ENCODE measurements at regions not wholly inside any gene's neighbourhood (a gene's known extent, or its start where the extent isn't known, plus 50 kb on each side); places are given as distances from the start of the nearest gene placed in this dataset.

DNA sequence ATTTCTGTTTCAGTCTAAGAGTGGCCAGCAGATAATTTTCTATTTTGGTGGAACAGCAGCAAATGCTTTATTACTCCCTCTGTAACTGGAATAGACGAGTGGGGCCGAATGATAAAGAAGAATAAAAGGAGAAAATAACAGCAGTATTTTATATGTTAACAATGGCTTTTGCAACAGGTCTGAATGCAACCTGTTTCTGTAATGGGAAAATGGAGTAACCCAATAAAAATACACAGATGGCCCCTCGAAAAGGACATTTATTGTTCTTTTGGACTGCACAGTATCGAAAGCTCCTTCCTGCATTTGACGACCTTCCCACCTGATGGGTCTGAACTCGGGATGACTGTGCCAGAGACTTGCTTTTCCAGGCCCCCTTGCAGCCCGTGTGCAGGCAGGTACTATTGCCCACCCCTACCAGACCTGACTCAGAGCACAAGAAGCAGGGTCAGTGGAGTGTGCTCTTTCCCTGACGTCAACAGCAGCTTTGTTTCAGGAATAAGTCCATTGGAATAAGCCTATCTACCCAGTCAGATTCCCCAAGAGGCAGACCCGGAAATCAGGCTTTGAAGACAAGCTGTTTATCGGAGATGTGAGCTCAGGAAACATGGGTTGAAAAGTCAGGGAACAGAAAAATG is 306.5 kb upstream of the NEBL start:
- TF ChIP-seq, protein P1, sequence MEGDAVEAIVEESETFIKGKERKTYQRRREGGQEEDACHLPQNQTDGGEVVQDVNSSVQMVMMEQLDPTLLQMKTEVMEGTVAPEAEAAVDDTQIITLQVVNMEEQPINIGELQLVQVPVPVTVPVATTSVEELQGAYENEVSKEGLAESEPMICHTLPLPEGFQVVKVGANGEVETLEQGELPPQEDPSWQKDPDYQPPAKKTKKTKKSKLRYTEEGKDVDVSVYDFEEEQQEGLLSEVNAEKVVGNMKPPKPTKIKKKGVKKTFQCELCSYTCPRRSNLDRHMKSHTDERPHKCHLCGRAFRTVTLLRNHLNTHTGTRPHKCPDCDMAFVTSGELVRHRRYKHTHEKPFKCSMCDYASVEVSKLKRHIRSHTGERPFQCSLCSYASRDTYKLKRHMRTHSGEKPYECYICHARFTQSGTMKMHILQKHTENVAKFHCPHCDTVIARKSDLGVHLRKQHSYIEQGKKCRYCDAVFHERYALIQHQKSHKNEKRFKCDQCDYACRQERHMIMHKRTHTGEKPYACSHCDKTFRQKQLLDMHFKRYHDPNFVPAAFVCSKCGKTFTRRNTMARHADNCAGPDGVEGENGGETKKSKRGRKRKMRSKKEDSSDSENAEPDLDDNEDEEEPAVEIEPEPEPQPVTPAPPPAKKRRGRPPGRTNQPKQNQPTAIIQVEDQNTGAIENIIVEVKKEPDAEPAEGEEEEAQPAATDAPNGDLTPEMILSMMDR (IDR thresholded peaks at IDR 0.05; ENCODE audit: borderline replicate concordance, insufficient read depth, low read depth, low read length): no peak
- no peak overlapping the region for H3K4me3 ChIP-seq (ENCODE audit: low read depth, low read length)

DNA sequence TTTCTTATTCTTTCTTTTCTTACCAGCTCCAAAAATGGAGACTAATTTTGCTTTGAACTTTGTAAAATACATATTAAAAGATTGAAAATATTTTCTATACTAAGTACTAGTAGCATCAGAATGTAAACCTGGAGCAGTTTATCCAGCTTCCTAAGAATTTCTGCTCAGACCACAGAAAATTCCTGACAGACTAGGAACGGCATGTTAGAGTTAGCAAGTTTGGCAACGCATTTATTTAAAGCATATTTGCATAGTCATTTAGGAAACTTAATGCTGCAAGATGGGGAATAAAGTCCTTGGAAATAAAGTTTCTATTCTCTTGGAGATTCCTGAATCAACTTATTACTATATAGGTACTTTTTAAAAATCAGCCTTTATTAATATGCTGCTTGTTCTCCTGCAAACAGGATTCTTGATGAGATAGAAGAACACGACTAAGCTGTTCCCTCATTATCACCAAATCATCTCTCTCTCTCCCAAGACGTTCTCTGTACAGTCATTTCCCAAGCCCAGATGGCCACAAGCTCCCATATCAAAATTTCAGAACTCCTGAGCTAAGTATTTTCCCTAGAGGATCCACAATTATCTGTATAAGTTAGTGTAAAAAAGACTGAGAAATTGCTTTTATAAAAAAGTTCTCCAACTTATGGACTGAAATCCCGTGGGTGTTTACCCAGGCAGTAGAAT is 305.8 kb upstream of the NEBL start:
- TF ChIP-seq, protein P1 (IDR thresholded peaks at IDR 0.05; ENCODE audit: borderline replicate concordance, insufficient read depth, low read depth, low read length): no peak
- H3K4me3 ChIP-seq (ENCODE audit: low read depth, low read length): no peak overlapping the region

DNA sequence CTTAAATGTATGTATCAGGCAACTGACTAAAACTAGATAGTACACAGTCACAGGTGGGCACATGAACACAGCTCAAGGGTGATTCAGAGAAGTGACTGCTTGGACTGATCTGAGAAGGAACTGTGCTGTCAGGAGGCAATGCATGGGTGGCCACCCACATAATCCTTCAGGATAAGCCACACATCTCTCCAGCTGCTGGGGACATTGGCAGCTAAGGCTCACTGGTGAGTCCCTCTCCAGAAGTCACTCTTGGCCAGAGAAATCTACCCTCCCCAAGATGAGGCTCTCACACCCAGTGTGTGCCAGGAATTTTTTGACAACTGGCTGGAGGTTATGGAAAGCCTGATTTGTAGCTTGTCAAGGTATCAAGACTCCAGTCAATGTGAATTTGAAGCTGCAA is 302.4 kb upstream of the NEBL start:
- no peak overlapping the region for H3K4me3 ChIP-seq (ENCODE audit: low read depth, low read length)
- TF ChIP-seq, protein P1 (IDR thresholded peaks at IDR 0.05; ENCODE audit: borderline replicate concordance, insufficient read depth, low read depth, low read length): no peak

DNA sequence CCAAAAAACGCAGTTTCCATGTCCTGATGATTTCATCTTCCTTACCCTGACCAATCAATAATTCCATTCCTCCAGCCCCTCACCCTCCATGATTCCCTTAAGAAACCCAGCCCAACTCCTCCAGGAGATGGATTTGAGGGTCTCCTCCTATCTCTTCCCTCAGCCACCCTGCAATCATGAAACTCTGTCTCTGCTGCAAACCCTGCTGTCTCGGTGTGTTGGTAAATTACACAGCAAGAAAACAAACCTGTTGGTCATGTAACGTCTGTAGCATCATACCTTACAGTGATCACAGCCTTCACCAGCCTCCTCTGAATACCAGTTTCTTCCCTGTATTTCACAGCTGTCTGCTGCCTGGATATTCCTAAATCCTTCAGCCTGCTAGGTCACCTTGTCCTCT is 300.7 kb upstream of the NEBL start:
- TF ChIP-seq, protein P1 (IDR thresholded peaks at IDR 0.05; ENCODE audit: borderline replicate concordance, insufficient read depth, low read depth, low read length): no peak
- no peak overlapping the region for H3K4me3 ChIP-seq (ENCODE audit: low read depth, low read length)

DNA sequence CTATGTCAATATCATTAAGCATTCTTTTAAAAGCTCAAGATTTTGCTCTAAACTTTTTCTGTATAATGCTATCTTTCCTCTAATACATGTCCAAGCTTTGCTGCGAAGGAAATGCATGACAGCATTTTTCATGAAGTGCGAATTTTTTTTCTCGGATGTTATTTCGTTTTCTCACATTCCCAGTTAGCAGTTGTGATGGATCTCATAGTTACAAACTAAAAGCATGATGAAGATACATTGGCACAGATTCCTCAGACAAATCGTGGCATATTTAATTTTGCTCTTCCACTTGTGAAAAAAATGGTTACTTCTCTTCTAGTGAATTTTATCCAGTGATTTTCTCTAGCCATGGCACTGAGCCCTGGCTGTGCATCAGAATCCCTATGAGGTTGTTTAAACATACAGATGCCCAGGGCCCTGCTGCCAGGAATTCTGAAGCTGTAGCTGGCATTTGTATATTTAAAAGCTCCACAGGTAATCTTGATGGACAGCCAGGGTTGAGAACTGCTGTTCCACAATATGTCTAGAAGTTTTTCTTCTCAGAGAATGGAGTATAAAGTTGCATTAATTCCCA is 299.8 kb upstream of the NEBL start:
- TF ChIP-seq, protein P1 (IDR thresholded peaks at IDR 0.05; ENCODE audit: borderline replicate concordance, insufficient read depth, low read depth, low read length): no peak

DNA sequence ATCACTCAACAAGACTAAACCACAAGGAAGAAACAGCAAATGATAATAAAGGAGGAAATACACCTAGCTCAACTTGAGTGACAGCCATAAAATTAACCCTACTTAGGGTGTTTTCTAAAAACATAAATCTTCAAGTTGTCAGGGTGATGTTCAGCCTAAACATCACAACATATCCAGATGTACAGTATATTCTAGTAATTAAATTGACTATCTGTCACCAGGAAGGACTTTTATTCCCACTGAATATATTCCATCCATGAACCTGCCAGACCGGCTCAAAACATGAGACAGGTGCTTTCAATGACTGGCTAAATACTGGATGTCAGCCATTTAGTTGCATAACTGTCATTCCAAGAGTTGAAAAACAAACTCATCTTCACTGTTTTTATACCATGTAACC is 298.1 kb upstream of the NEBL start:
- TF ChIP-seq, protein P1 (IDR thresholded peaks at IDR 0.05; ENCODE audit: borderline replicate concordance, insufficient read depth, low read depth, low read length): no peak
- H3K4me3 ChIP-seq (ENCODE audit: low read depth, low read length): no peak overlapping the region

More for the DNA sequence above, 299.8 kb upstream of the NEBL start:
- H3K4me3 ChIP-seq (ENCODE audit: low read depth, low read length): no peak overlapping the region

Measured in GM12875 (cell line).